ENCODE measurements at regions not wholly inside any gene's neighbourhood (a gene's known extent, or its start where the extent isn't known, plus 50 kb on each side); places are given as distances from the start of the nearest gene placed in this dataset.

DNA sequence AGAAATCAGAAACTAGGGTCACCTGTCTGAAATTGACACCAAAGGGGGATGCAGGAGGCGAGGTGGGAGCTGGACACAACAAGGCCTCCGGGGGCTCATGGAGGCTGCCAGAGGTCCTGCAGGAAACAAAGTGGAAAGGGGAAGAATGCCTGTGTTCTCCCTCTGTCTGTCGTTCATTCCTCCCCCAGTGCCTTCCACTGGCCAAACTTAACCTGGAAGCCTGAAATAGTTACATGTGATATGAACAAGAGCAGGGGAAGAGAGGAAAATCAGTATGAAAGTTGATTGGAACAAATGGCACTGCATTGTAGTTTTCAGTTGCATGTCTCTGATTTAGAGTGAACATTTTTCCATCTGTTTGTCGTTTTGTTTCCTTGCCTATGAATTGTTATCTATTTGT, 502.0 kb upstream of the CFAP20DC start:
- DNase-seq = no peak
- no peak for ATAC-seq
- intact Hi-C loops (cut with DNase I, micrococcal nuclease) = no loop called here
- Histone ChIP-seq H3K9me3 (no peaks in the 10 kb centered on the region), H3K4me1 (ENCODE audit: low read depth) (no peaks in the 10 kb centered on the region), H3K4me3 (no peak overlapping the region), H3K36me3 (ENCODE audit: low read depth) (no peaks in the 10 kb centered on the region)
- TF ChIP-seq, protein P1, sequence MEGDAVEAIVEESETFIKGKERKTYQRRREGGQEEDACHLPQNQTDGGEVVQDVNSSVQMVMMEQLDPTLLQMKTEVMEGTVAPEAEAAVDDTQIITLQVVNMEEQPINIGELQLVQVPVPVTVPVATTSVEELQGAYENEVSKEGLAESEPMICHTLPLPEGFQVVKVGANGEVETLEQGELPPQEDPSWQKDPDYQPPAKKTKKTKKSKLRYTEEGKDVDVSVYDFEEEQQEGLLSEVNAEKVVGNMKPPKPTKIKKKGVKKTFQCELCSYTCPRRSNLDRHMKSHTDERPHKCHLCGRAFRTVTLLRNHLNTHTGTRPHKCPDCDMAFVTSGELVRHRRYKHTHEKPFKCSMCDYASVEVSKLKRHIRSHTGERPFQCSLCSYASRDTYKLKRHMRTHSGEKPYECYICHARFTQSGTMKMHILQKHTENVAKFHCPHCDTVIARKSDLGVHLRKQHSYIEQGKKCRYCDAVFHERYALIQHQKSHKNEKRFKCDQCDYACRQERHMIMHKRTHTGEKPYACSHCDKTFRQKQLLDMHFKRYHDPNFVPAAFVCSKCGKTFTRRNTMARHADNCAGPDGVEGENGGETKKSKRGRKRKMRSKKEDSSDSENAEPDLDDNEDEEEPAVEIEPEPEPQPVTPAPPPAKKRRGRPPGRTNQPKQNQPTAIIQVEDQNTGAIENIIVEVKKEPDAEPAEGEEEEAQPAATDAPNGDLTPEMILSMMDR (IDR thresholded peaks at IDR 0.05) = no peak

DNA sequence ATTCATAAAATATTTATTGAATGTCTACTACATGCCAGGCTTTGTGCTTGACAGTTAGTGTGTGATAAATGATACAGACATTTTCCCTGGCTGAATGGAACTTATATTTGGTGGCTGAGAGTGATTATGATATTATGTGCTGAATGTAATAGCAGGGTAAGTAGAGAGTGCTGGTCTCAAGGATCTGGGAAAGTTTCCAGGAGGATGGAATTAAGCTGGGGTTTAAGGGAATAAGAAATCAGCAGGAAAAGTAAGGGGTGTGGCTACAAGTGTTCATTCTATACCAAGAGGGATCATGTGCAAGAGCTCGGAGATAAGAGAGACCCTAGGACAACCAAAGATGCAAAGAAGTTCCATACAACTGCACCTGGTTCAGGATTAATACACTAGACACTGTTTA, 500.1 kb upstream of the CFAP20DC start:
- intact Hi-C loops (cut with DNase I, micrococcal nuclease) = no loop called here
- TF ChIP-seq, protein P1 (IDR thresholded peaks at IDR 0.05) = no peak
- H3K4me1 ChIP-seq (ENCODE audit: low read depth) = no peaks in the 10 kb centered on the region
- no peaks in the 10 kb centered on the region for H3K36me3 ChIP-seq (ENCODE audit: low read depth)
- no peak overlapping the region for H3K4me3 ChIP-seq
- DNase-seq = no peak
- no peaks in the 10 kb centered on the region for H3K9me3 ChIP-seq
- no peak for ATAC-seq

DNA sequence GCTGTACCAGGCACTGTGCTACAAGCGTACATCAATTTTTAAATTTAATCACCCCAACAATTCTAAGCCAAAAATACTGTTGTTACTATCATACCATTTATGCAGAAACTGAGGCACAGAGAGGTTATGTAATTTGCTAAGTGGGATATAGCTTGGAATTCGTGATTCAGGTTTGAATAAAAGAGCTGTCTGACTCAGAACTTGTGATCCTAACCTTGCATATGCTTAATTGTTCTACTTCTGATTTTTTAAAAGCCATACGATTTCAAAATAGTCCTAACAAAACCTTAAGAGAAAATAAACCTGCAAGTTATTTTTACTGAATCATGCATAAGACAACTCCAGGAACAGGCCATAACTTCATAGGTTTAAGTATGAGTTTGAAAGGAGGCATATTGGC, 498.0 kb upstream of the CFAP20DC start:
- ATAC-seq (no peak), DNase-seq (no peak)
- TF ChIP-seq, protein P1 (IDR thresholded peaks at IDR 0.05) = no peak
- intact Hi-C loops (cut with DNase I, micrococcal nuclease) = no loop called here
- Histone ChIP-seq H3K36me3 (ENCODE audit: low read depth) (no peaks in the 10 kb centered on the region), H3K4me1 (ENCODE audit: low read depth) (no peaks in the 10 kb centered on the region), H3K9me3 (no peaks in the 10 kb centered on the region), H3K4me3 (no peak overlapping the region)

DNA sequence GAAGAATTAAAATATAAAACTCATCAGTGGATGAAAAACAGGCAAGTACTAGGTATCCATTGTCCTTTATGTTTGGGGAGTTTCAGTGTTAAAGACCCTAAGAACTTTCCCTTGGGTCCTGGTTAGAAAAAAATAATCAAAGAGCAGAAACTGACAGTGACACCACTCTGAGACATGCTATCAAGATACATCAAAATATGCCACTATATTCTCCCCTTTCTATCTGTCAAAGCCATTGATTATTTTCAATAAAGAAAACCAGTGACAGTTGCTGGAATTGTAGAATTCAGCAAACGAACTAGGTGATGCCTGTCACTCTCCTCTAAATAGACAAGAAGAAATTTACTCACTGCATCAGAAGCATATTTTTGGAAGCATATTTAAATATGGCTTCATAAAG, 496.7 kb upstream of the CFAP20DC start:
- DNase-seq (no peak), ATAC-seq (no peak)
- Histone ChIP-seq H3K9me3 (no peaks in the 10 kb centered on the region), H3K4me3 (no peak overlapping the region), H3K4me1 (ENCODE audit: low read depth) (no peaks in the 10 kb centered on the region), H3K36me3 (ENCODE audit: low read depth) (no peaks in the 10 kb centered on the region)
- intact Hi-C loops (cut with DNase I, micrococcal nuclease) = no loop called here
- TF ChIP-seq, protein P1 (IDR thresholded peaks at IDR 0.05) = no peak

DNA sequence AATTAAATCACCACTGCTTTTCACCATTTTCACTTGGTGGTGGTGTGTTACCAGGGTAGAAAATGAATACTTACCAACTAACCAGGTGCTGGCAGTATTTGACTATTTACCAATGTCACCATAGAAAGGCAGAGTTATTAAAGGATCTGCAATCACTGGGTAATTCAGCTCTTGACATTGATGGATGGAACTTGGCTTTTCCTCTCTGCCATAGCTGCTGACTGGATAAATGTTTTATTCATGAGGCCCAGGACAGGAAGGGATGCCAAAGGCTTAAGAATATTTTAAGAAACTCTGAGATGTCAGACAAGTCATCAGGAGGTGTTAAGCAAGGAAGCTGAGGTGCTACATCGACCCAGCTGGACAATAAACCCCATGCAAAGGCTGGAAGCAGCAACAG, 495.5 kb upstream of the CFAP20DC start:
- intact Hi-C loops (cut with DNase I, micrococcal nuclease) = no loop called here
- Histone ChIP-seq H3K9me3 (no peaks in the 10 kb centered on the region), H3K36me3 (ENCODE audit: low read depth) (no peaks in the 10 kb centered on the region), H3K4me3 (no peak overlapping the region), H3K4me1 (ENCODE audit: low read depth) (no peaks in the 10 kb centered on the region)
- no peak for DNase-seq
- TF ChIP-seq, protein P1 (IDR thresholded peaks at IDR 0.05) = no peak
- ATAC-seq = no peak

DNA sequence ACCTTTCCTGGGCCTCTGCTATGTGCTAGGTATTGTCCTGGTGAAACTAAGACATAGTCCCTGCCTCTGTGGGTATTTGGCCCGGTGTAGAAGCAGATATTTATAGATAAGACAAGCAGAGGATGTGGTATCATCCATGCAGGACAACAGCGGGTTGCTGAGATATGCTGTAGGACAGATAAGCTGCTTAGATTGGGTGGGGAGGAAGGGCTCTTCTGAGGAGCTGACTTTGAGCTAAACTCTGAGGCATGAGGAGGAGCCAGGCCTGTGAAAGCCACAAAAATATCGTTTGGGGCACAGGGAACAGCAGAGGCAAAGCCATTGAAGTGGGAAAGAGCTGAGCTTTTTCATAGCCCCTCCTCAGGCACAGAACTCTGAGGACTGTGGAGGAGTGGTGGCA, 492.5 kb upstream of the CFAP20DC start:
- DNase-seq (no peak), ATAC-seq (no peak)
- intact Hi-C loops (cut with DNase I, micrococcal nuclease) = no loop called here
- TF ChIP-seq, protein P1 (IDR thresholded peaks at IDR 0.05) = no peak
- H3K4me1 ChIP-seq (ENCODE audit: low read depth) = no peaks in the 10 kb centered on the region
- H3K36me3 ChIP-seq (ENCODE audit: low read depth) = no peaks in the 10 kb centered on the region
- no peak overlapping the region for H3K4me3 ChIP-seq
- H3K9me3 ChIP-seq = no peaks in the 10 kb centered on the region

Measured in mucosa of descending colon (tissue), 3 donors.